NCI-H524 treated with DMSO at 0.1 percent for 48 hours (cell line): ENCODE measurements at regions not wholly inside any gene's neighbourhood (a gene's known extent, or its start where the extent isn't known, plus 50 kb on each side); places are given as distances from the start of the nearest gene placed in this dataset.

Source experiments
- DNase-seq: peaks from one replicate; lab custom pipeline; 2025; lab: John Stamatoyannopoulos, UW

DNA sequence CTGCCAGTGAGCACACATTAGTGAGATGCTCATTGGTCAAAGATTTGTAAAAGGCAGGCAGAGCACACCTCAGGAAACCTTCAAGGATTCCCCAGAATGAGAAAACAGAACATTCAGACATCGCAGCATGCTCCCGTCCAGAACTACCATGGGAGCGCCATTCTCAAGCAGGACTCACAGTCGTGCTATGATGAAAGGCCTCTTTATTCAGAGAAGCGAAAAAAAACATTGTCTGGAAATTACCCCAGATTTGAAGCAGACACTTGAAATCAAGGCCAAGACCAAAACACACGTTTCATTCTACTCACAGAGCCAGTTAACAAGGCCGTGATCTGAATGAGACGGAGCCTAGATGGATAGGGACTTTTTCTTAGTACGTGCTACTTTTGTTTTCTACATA, 961.8 kb upstream of the TENM3 start:
- no peak for DNase-seq

DNA sequence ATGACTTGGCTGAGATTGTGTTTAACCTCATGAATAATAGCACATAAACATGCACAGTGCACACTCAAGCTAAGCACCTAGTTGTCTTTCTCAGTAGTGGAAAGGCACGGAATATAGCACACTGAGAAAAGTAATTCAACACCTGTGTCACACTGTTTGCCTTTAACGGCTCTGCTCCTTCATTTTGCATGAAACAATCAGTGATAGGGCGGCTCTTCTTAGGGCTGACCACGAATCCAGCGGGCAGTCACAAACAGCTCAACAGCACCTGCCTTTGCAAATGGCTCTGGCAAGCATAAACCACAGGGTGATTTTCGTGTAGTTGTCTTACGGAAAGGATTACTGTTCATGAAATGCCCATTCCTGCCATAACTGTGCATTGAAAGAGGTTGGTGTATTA, 954.0 kb upstream of the TENM3 start:
- DNase-seq = no peak

DNA sequence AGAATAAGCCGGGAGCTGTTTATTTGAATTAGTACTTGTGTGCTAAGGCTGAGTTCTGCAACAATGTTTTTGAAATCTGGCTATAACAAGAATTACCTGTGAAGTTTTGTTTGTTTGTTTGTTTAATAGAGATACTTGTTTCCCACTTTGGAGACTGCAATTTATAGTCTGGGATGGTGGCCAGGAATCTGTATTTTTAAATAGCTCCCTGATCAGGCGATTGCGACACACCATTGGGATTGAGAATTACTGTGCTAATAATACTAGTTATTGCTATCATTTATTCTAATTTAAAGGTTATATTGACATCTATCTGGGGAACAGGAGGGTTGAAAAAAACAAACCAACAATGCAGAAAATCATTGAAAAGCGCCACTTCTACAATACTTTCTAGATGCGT, 951.6 kb upstream of the TENM3 start:
- DNase-seq = no peak

GRCh38 chr4:181293014-181293413, 950.2 kb upstream of the TENM3 start:
- no peak for DNase-seq

- DNase-seq = no peak
These were observed 949.7 kb upstream of the TENM3 start for GRCh38 chr4:181293541-181293940.

DNA sequence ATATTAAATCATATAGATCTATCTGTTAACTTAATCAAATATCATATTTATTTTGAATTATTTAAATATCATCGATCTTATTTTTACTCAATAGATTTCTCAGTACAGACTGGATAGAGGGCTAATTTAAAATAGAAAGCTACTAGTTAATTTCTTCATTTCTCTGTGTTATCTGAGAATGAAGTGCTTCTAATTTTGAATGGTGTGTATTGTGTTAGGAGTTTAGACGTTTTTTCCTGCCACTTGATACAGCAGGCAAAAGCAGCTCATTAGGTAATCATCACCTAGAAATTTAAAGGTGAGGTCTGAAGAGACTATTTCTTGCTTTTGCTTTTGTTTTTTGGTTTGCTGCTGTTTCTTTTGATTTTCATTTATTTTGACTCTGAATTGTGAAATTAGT, 948.8 kb upstream of the TENM3 start:
- no peak for DNase-seq

- DNase-seq = no peak
These were observed 941.2 kb upstream of the TENM3 start for GRCh38 chr4:181301735-181302710.

GRCh38 chr4:181307824-181308223, 935.4 kb upstream of the TENM3 start:
- DNase-seq = no peak

GRCh38 chr4:181308476-181309312, 934.5 kb upstream of the TENM3 start:
- DNase-seq = no peak

- no peak for DNase-seq
These were observed 931.1 kb upstream of the TENM3 start for GRCh38 chr4:181312066-181312465.

DNA sequence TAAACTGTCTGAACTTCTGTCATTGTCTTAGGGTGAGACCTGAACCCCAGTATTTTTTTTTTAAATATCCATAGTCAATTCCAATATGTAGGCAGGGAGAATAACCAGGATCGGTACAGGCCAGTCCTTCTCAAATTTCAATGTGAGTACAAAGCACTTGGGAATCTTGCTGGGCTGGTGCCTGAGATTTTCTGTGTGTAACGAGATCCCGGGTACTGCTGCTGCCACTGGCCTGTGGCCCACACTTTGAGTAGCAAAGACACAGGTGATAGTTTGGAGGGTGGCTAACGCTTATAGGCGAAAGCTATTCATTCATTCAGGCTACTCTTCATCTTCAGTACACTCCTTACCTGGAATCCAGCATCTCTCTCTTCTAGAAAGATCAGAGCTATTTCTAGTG, 923.6 kb upstream of the TENM3 start:
- no peak for DNase-seq

DNA sequence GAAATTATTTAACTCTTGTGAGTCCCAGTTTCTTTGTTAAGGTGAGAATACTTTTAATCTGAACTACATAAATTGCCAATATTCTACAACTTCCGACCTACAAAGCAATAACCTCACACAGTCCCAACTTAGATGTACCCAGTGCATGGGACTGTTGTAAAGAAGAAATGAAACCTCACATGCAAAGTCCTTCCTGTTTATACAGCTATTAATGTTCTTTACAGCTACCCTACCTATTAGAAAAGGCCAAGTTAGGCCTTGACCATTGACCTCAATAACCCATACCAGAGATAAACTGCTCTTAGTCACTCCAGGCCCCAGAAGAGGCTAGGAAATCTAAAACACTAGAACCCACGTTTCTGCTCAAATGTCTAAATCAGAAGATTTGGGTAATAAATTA, 920.1 kb upstream of the TENM3 start:
- DNase-seq = no peak

GRCh38 chr4:181330654-181331201, 912.5 kb upstream of the TENM3 start:
- DNase-seq = no peak

DNA sequence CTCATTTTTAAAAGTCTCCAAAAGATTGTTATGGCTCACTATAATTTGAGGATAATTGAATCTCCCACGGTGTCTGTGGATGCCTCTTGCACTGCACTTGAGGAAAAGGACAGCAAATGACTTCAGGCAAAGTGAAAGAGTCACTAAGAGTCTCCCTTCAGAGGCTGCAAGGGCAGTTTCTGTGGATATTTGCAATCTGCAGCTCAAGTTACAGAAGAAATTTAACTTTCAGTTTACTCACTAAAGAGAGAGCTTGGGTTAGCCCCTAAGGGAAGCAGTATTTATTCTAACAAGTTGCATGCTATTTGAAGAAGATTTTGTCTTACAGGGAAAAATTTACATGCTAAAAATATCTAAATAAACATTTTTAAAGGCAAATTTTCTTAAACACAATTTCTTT, 912.0 kb upstream of the TENM3 start:
- DNase-seq = no peak

- DNase-seq = no peak
These were observed 897.3 kb upstream of the TENM3 start for GRCh38 chr4:181345931-181346330.

DNA sequence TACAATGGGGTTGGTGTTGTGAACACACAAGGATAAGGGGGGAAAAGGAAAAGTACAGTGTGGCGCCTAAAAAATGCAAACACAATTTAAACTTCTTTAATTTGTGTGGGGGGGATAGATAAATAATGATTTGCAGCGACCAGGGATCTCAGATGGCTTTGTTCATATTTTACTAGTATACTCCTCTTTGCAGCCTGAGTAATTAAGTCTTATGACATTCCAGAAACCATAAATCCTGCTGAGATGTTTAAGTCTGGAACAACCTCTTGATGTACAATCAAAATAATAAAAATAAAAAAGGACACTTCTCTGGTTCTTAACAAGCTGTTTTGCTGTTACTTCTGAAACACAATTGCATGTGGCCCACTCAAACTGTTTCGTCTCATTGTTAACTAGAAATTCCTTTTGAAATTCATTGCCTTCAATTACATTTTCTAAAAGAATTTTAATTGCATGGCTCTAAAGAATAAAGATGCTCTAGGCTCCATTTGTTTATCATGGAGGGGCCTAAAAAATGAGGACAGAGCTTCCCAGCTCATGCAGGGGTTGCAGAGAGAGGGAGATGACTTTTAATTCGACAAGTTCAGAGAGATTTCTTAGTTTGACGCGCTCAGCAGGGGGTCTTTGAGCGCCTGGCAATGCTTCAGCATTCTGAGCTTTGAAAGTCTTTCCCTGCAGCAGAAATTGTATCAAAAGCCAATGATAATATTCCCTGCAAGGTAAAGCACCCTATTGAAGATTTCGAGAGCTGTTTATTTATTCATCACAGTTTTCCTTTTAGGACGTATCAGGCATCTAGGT, 892.4 kb upstream of the TENM3 start:
- DNase-seq = no peak

DNA sequence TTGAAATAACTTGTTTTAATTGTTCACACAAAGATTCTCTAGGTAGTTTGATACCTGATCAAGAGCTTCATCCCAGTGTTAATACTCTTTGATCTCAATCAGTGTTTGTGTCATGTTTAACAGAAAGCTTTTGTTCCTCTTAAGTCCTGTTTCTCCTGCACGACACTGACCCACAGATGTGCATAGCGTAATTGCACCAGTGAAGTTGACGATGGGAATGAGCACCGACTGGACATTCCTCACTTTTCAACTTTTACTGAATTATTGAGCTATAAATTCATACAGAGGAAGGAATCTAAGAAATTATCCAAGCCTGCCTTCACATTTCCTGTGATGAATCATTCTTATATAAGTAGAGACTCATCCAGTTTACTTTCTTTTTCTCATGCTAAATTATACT, 878.7 kb upstream of the TENM3 start:
- no peak for DNase-seq

DNA sequence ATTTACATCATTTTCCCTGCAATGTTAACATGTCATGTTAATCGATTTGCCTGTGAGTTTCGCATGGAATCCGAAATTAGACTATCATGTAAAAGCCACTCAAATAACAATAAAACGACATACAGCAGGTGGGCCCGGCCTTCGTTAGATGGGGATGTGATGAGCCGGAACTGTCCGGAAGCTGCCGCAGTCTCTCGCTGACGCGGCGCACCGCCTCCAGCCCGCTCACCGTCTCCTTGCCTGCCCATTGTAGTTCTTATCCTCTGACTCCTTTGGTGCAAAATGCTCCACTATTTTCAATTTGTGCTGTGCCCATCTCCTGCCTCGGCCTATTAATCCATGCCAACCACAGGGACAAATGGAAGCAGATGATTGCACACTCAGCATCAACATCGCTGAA, 877.5 kb upstream of the TENM3 start:
- DNase-seq = no peak

DNA sequence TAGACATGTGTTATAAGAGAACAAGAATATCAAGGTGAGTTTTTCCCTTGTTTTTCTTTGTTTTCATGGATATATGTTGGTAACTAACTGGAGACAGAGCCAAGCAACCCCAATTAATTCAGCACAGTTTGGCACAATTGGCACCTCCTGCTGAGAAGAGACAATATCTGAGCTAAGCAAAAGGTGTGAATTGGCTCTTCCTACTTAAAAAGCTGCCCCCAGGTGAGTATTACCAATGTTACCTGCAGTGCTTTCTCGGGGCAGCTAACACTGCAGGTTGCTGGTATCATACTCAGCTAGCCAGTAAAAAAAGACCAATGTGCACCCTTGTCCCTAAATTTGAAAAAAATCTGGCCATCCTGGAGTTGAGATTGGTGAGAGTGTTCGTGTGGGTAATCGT, 871.2 kb upstream of the TENM3 start:
- DNase-seq = no peak

DNA sequence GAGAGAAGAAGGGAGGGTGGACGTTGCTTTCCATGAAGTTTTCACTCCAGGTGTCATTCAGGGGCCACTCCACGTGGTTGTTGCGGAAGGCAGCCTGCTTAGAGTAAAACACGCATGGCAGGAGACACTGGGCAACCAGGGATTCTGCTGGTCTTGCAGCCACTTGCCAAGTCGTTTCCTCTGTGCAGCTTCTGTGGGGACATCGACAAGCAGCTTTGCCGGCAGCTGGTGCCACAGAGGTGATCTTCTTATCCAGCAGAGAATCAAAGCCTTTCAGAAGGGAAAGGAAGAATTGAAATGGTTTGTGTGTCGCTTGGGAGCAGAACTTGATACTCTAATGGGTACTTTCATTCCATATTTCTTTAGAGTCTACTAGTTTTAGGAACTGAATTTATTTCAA, 867.1 kb upstream of the TENM3 start:
- DNase-seq = no peak

GRCh38 chr4:181388061-181388460, 855.1 kb upstream of the TENM3 start:
- no peak for DNase-seq

DNA sequence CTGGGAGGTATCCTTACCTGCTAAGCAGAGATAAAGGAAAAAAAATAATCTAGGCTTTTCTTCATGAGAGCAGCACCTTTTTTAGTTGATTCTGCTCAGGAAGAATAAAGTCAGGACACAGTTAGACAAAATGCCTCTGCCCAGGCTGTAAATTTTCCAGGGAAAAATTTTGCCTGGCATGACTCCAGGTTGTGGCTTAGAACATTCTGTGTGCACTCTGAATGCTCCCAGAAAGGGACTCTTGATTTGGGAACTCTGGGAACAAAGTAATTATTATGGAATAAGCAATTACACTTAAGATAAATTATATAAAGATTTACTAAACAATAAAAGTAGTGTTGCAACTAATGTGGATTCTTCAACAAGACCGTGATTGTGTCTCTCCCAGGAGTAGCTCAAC, 826.2 kb upstream of the TENM3 start:
- no peak for DNase-seq
